Anterior cingulate cortex (tissue), 58 donors: ENCODE measurements at regions not wholly inside any gene's neighbourhood (a gene's known extent, or its start where the extent isn't known, plus 50 kb on each side); places are given as distances from the start of the nearest gene placed in this dataset.

Experiments used
- DNase-seq, 58 donors: peaks; one replicate each; lab custom pipeline; 2025; lab: John Stamatoyannopoulos, UW

- no peak for DNase-seq
These were observed 576.1 kb downstream of the TLE4 start for GRCh38 chr9:80147866-80148265.

DNA sequence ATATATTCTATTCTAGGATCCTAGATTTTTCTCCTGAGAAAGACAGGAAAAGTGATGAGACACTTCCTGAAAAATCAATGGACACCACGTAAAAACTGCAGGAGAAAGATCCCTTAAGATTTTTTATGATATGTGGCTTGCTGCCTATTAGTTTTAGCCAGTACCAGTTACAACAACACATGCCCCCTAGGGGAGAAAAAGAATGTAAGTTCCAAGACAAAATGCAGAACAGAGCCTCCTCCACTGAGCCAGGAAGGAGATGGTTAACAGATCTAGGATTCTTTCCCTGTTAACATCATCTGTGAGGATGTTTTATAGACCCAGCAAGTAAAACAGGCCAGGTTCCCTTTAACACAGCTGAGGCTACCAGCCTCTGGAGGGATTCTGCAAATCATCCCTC is 574.7 kb downstream of the TLE4 start:
- no peak for DNase-seq

DNA sequence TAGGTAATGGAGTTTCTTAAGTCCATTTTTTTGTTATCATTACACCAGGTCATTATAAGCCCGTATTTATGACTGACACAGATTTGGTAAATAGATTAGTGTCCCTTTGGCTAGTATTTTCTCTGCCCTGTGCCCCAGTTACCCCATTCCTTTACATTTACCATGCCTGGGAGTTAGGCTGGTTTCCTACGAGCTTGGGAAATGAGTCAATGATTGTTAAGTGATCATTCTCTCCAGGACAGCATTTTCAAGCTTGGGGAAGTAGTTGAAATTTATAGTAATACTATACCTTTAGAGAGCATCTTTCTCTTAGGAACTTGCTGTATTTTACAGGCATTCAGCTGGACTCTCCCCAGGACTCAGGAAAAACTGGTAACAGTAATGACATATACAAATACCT is 573.1 kb downstream of the TLE4 start:
- DNase-seq: no peak

DNA sequence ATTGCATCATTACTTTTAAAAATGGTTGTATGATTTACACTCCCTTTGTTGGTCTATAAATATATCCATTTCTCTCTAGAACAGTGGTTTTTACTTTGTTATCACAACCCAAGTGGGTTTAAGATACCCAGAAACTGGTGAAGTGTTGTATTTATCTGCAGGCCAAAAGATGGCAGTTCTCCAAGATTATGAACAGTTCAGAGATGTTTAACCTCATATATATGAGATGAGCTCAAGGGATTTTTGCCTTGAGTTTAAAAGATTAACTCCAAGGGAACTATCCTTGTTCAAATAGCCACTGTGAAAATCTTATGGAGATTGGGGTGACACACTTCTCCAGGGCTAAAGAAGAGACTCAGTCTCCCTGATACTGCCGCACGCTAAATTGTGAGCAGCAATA is 572.6 kb downstream of the TLE4 start:
- no peak for DNase-seq

DNA sequence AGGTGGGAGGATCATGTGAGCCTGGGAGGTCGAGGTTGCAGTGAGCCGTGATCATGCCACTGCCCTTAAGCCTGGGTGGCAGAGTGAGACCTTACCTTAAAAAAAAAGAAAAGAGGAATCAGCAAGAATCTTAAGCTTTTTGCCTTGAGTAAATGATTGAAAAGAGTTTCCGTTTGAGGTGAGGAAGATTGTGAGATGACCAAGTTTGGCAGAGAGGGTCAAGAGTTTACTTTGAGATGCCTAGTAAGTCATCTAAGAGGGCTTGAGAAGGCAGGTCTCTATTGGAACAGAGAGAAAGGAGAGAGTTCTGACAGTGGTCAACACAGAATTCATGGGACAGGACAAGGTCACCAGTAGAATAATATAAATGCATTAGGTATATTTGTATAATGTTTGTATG is 572.1 kb downstream of the TLE4 start:
- no peak for DNase-seq

GRCh38 chr9:80134487-80134886 is 562.7 kb downstream of the TLE4 start:
- no peak for DNase-seq

DNA sequence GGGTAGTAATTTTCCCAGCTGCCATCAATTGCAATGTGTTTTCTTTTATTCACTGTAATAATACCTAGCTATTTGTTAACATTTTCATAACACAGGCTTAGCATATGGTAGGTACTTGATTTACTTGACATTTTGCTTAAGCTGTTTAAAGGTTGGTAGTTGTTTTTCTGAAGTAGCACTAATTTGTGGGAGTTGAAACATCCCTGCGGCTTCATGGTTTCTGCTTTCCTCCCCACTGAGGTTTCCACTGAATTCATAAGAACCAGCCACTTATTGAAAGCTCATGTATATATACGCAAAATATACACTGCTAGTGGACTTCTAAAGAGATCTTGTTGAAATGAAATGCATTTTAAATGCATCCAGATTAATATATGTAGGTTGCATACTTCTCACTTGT is 559.9 kb downstream of the TLE4 start:
- DNase-seq: no peak

GRCh38 chr9:80127920-80128319 is 556.2 kb downstream of the TLE4 start:
- DNase-seq: no peak

DNA sequence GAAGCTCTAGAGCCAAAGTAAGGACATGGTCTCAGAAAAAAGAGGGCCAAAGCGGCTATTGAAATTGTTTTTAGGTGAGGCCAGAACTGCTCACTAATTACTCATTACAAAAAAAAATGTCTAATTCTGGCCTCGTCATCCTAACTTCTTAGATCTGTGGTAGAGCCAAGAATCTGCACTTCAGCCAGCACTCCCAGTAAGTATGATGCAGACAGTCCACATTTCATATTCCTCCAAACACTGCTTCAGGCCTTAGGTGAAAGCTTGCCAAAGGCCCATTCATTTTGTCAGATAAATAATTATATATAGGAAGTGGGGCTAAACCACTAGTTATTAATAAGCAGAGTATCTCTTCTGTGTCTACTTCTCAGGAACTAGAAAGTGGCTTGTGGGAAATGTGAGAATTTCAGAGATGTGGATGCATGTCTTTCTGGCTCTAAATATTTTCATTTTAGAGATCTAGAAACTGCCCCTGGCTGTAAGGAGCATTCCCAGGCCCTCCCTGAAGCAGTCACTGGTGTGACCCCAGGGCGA is 554.0 kb downstream of the TLE4 start:
- no peak for DNase-seq

DNA sequence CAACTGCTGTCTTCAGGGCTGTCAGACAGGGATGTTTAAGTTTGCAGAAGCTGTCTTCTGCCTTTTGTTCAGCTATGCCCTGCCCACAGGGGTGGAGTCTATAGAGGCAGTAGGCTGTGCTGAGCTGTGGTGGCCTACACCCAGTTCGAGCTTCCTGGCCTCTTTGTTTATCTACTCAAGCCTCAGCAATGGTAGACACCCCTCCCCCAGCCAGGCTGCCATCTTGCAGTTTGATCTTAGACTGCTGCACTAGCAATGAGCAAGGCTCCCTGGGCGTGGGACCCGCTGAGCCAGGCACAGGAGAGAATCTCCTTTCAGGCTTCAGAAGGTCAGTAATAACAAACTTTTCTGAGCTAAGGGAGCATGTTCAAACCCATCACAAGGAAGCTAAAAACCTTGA is 545.3 kb downstream of the TLE4 start:
- no peak for DNase-seq

GRCh38 chr9:80114241-80114640 is 542.5 kb downstream of the TLE4 start:
- no peak for DNase-seq

- DNase-seq: no peak
These were observed 536.3 kb downstream of the TLE4 start for GRCh38 chr9:80107931-80108660.

DNA sequence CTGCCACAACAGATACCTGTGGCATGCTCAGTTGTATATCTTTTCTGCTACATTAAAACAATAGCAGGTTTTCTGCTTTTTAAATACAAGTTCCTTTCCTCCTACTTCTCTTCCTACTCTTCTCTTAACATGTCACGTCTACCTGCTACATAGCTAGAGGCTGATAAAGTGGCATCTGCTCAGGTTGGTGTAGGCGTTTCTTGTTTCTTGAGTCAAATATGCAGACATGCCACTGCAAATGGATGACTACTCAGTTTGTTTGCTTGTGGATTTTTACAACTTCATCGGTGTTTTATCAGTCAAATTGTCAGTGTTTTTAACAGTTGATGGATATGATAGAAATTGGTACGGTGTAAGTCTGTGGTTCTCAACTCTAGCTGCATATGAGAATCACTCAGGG is 525.7 kb downstream of the TLE4 start:
- no peak for DNase-seq

DNA sequence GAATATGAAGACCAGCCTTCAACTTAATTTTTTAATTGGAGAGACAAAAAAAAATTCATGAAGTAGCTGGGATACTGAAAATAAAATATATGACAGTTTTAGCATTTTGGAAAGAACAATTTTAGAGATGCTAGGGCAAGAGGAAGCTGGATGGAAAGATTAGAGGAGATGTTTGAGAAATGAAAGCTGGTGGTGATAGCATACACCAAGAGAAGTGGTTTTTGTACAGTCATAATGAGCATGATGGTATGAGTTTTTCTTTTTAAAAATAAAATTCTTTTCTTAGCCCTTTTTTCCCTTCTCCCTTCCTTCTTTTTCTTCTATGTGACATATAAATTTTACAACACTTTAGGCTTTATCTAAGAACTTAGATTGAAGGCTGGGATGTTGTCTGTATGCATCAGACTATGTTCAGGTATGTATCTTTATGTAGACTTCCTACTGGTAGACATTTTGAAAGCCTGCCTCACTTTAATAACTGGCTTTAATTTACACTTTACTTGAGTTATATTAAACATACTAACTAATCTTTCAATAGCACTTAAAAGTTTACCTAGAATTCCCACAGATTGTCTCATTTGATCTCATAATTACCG is 522.5 kb downstream of the TLE4 start:
- DNase-seq: no peak

GRCh38 chr9:80093695-80094094 is 521.9 kb downstream of the TLE4 start:
- no peak for DNase-seq

- DNase-seq: no peak
These were observed 519.8 kb downstream of the TLE4 start for GRCh38 chr9:80091526-80091925.

DNA sequence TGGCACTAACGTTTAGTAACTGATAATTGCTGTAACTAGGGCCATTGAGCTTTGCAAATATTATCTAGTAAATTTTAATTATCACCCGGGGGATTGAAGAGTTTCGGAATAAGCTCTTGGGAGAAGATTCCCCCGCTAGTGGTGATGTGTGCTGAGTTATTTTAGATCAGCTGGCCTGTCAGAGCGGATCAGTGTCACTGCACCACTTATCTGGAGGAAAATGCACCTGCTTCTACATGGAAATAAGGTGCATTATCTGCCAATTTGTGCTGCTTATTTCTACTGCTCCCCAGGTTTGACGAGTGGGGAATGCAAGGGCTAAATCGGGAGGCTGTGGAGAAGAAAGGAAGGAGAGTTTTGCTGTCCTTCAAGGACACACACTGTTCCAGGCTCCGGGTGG is 518.6 kb downstream of the TLE4 start:
- DNase-seq: no peak

GRCh38 chr9:80086822-80087345 is 515.1 kb downstream of the TLE4 start:
- DNase-seq: no peak

- no peak for DNase-seq
These were observed 514.6 kb downstream of the TLE4 start for GRCh38 chr9:80086386-80086785.

- no peak for DNase-seq
These were observed 513.9 kb downstream of the TLE4 start for GRCh38 chr9:80085668-80086067.

GRCh38 chr9:80082213-80082612 is 510.4 kb downstream of the TLE4 start:
- no peak for DNase-seq

DNA sequence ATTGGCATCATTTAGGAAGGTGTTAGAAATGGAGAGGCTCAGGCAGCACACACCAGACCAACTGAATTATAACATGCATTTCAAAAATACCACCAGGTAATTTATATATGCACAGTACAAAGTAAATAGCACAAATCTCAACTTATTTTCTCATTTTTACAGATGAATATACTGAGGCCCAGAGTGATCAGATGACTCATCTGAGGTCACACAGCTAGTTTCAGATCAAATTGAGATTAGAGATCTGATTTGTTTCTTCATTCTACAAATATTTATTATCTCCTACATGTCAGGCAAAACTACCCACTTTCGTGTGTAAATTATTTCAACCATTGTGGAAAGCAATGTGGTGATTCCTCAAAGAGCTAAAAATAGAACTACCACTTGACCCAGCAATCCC is 507.1 kb downstream of the TLE4 start:
- DNase-seq: no peak
